ENCODE measurements at regions not wholly inside any gene's neighbourhood (a gene's known extent, or its start where the extent isn't known, plus 50 kb on each side); places are given as distances from the start of the nearest gene placed in this dataset.

DNA sequence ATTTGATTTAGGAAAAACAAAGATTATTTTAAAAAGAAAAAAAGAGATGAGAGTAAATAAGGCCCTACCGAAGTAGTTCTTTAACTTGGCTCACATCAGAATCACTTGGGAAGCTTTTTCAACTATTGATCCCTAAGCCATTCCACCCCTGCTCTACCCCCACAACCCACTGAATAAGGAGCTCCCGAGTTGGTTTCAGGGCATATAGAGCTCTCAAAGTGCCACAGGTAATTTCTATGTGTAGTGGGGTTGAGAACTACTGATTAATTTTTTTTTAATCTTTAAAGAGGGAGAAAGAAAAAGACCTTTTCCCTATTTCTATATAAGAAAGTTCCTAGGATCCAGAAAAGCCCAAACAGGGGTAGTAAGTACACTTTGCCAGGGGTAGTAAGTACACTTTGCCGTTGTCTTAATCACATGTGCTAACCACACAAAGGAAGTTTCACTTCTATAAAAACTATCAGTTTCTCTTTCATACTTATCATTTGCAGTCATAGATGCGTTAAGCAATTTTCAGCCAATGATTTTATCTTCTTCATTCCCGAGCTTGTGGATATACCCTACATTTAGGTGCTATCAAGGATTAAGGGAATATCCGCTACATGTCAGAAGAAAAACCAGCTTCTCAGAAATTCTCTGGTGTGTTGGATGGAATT lies 108.4 kb upstream of the ZC3H12C start:
- DNase-seq (ENCODE audit: extremely low spot score, insufficient read length, low read depth) (peak; percentile 29), FAIRE-seq (peak; percentile 89)

GRCh38 chr11:109986488-109986887 lies 106.7 kb upstream of the ZC3H12C start:
- FAIRE-seq: peak; percentile 44
- no peak for DNase-seq (ENCODE audit: extremely low spot score, insufficient read length, low read depth)

GRCh38 chr11:109991835-109992234 lies 101.4 kb upstream of the ZC3H12C start:
- no peak for FAIRE-seq
- no peak for DNase-seq (ENCODE audit: extremely low spot score, insufficient read length, low read depth)

DNA sequence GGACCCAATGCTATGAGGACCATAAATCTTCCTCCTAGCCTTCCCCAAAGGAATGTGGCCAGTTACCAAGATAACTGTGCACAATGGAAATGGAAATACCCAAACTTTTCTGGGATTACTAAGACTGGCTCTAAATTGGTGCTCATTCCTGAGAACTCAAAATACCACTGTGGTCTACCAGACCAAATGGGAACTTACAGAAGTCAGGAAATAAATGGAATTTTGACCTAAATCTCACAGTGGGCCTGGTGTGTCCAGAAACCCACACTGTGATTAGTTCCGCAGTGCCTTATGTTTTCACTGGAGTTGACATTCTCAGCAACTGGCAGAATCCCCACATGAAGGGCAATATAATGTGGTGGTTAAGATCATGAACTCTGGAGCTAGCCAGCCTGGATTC lies 99.4 kb upstream of the ZC3H12C start:
- no peak for FAIRE-seq
- no peak for DNase-seq (ENCODE audit: extremely low spot score, insufficient read length, low read depth)

DNA sequence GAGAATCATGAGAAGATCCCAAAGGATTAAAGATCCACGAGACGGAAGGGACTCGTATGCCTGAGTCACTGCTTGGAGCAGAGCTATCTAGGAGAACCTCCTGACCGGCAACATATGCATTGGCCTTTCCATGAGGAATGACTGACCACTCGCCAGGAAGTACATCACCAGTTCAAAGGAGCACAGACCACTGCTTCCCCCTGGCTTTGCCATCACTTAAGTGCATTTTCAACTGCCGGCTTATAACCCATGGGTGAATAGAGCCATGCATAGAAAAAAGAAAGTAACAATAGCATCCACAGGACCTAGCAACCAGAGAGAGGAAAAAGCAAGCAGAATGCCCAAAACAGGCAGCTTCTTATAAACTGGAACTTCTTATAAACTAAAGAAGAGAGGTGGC lies 98.3 kb upstream of the ZC3H12C start:
- DNase-seq (ENCODE audit: extremely low spot score, insufficient read length, low read depth) (no peak), FAIRE-seq (no peak)

DNA sequence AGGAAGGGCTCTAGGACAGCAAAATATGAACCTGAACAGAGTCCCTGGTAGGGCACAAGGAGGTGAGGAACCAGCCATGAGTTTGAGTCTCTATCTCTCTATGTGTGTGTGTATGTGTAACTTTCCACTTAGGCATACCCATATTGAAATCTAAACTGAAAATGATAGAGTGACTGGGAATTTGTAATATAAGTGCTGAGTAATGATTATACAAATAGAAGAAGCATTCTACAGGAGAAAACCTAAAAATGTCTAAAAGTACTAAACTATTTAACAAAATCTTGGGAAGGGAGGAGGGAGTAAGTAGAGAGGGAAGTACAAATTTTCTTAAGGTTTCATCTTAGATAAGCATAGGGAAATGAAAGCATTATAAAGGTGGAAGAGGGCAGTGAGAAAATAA lies 97.1 kb upstream of the ZC3H12C start:
- DNase-seq (ENCODE audit: extremely low spot score, insufficient read length, low read depth) (no peak), FAIRE-seq (no peak)

- no peak for FAIRE-seq
Observed at GRCh38 chr11:109998921-109999320, 94.3 kb upstream of the ZC3H12C start.

DNA sequence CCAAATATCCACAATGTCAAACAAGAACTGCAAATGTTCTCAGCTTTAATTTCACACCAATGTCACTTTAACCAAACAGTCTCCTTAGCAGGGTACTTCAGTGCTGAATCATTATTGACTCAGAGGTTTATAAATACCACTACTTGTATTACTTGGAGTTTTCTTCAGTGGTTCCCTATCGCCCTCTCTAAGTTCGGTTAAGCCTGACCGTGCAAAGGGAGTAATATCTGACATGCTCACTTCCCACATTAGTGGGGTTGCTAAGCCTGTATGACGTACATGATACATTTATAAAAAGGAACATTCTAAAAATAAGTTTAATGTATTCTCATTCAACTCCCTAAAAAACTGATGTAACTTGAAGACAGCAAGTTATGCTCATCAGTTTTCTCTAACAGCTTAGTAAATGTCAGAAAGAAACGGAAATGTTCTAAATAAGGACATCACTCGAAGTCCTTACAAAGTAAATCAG lies 93.1 kb upstream of the ZC3H12C start:
- peak; percentile 51 for DNase-seq (ENCODE audit: extremely low spot score, insufficient read length, low read depth)
- peak; percentile 93 for FAIRE-seq

More at GRCh38 chr11:109998921-109999320, 94.3 kb upstream of the ZC3H12C start:
- DNase-seq (ENCODE audit: extremely low spot score, insufficient read length, low read depth): no peak

GRCh38 chr11:110000850-110001249 lies 92.3 kb upstream of the ZC3H12C start:
- no peak for FAIRE-seq
- DNase-seq (ENCODE audit: extremely low spot score, insufficient read length, low read depth): no peak

DNA sequence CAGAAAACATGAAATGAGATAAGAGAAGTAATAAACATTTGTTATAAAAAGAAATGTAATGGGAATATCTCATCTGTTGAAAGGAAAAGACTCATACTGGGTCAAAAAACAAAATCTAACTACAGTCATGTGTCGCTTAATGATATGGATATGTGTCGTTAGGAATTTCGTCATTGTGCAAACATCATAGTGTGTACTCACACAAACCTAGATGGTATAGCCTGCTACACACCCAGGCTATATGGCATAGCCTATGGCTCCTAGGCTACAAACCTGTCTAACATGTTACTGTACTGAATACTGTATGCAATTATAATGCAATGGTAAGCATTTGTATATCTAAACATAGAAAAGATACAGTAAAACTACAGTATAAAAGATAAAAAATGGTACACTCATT lies 89.8 kb upstream of the ZC3H12C start:
- no peak for DNase-seq (ENCODE audit: extremely low spot score, insufficient read length, low read depth)
- no peak for FAIRE-seq

GRCh38 chr11:110011595-110011994 lies 81.6 kb upstream of the ZC3H12C start:
- no peak for FAIRE-seq
- no peak for DNase-seq (ENCODE audit: extremely low spot score, insufficient read length, low read depth)

GRCh38 chr11:110015695-110016094 lies 77.5 kb upstream of the ZC3H12C start:
- DNase-seq (ENCODE audit: extremely low spot score, insufficient read length, low read depth): no peak
- no peak for FAIRE-seq

DNA sequence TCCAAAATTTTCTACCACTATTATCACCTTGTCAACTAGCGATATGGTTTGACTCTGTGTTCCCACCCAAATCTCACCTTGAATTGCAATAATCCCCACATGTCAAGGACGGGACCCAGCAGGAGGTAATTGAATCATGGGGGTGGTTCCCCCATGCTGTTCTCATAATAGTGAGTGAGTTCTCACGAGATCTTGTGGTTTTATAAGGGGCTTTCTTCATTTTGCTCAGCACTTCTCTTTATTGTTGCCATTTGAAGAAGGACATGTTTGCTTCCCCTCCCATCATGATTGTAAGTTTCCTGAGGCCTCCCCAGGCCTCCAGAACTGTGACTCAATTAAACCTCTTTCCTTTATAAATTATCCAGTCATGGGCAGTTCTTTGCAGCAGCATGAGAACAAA lies 73.5 kb upstream of the ZC3H12C start:
- no peak for FAIRE-seq
- DNase-seq (ENCODE audit: extremely low spot score, insufficient read length, low read depth): no peak

GRCh38 chr11:110022548-110022947 lies 70.6 kb upstream of the ZC3H12C start:
- FAIRE-seq (peak; percentile 54), DNase-seq (ENCODE audit: extremely low spot score, insufficient read length, low read depth) (no peak)

DNA sequence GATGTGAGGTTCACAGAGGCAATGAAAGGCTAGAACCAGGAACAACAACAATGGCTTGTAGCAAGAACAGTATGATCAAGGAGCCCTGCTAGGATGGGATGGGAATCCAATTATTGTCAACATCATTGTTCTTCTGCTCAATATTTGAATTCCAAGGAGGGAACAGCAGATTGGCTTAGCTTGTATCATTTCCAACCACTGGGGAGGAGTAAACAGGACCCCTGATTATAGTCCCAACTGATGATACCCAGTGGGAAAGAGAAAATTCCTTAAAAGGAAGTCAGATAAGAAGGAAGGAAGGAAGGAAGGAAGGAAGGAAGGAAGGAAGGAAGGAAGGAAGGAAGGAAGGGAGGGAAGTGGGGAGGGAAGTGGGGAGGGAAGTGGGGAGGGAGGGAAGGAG lies 69.5 kb upstream of the ZC3H12C start:
- no peak for DNase-seq (ENCODE audit: extremely low spot score, insufficient read length, low read depth)
- no peak for FAIRE-seq

DNA sequence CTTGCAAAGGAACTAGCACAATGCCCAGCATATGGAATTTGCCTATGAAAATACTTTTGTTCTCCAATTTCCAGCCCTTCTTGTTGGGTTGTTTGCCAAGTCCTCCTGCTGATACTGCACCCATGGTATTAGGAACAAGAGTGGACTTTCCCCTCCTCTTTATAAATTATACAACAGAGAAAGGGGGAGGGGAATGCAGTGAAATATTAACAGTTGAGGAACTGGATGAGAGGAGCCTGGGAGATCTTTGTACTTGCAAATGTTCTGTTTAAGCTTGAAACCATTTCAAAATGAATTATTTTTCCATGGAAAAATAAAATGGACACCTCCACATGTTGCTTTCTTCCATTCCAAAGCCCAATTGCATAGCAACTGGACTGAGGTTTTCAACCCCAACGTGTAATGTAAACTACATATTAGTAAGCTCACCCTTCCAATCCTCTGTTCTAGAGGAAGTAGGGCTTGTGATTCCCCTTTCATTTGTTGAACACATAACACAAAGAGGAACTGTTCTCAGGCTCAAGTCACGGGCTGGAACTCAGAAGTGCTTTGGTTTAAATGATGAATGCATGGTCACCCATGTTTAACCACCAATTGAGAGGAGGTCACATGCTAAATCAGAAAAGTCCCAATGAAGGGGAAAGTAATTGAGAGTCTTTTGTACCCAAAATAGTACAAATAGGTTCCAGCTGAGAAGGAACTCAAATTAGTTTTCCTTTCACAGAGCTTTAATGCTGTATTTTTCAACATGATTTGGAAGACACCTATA lies 66.2 kb upstream of the ZC3H12C start:
- FAIRE-seq (peak; percentile 100), DNase-seq (ENCODE audit: extremely low spot score, insufficient read length, low read depth) (peak; percentile 45)

DNA sequence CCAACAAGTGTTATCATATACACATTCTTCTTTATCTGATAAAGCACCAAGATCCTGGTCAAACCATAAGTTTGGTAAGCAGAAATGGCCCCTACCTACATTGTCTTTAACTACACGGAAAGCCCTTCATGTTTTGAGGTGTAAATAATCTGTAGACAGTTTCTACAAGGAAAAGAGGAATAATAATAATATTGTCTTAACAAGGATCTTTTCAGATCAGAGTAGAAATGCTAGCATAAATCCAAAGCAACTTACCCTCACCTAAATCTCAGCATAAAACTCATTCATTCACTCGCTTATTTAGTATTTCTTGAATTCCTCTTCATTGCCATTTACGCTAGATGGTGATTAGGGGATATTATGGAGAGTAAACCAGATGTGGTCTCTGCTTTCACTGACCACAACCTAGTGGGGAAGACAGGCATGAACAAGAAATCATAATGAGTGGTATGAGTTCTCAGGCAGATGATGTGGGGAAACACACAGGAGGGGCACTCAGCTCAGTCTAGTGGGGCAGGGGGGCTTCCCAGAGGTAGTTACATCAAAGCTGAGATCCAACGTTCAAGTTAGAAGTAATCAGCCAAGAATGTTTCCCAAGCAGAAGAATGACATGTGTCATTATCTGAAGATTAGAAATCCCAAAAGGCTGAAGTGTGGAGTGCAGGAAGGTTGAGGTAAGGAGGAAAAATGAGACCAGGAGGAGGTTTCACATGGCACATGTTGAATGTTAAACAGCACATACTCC lies 65.4 kb upstream of the ZC3H12C start:
- DNase-seq (ENCODE audit: extremely low spot score, insufficient read length, low read depth) (no peak), FAIRE-seq (peak; percentile 84)

- no peak for DNase-seq (ENCODE audit: extremely low spot score, insufficient read length, low read depth)
- peak; percentile 59 for FAIRE-seq
Observed at GRCh38 chr11:110028921-110029320, 64.3 kb upstream of the ZC3H12C start.

DNA sequence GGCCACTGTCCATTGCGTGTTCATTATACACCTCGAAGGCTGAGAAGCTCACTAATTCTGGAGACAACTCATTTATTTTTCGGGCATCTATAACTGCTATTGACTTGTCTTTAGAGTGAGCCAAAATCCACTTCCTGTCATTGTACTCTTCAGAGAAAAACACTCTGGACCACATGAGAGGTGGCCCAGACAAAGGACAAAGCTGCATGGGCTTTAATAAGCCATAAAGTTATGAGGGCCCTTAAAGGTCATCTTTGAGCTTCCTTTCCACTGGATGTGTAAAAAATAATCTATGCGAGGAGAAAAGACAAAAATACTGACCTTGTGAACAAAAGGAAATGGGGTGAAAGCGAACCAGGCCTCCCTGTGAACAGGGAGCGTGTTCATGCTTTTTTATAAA lies 63.5 kb upstream of the ZC3H12C start:
- DNase-seq (ENCODE audit: extremely low spot score, insufficient read length, low read depth) (no peak), FAIRE-seq (no peak)

- no peak for DNase-seq (ENCODE audit: extremely low spot score, insufficient read length, low read depth)
- FAIRE-seq: no peak
Observed at GRCh38 chr11:110031171-110031570, 62.0 kb upstream of the ZC3H12C start.

DNA sequence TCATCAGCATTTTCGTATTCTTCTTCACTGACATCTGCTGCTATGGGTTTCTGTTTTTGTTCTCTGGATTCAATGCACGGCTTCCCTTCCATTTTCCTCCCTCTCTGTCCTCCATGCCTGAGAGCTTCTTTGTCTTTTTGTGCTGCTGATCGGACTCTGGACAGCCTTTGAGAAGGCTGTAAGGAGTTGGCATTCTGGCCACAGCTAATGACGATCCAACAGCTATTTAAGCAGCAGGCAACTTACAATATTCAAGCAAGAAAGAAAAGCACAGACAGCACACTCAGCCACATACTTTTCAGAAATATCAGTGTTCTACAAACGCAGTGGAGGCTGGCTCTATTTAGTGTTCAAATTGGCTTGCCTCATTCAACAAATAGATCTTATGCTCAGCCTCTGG lies 60.9 kb upstream of the ZC3H12C start:
- DNase-seq (ENCODE audit: extremely low spot score, insufficient read length, low read depth): no peak
- FAIRE-seq: no peak

Data from GM18507 (cell line).